Ishikawa (cell line): ENCODE measurements at regions not wholly inside any gene's neighbourhood (a gene's known extent, or its start where the extent isn't known, plus 50 kb on each side); places are given as distances from the start of the nearest gene placed in this dataset.

Experiments
- EP300 ChIP-seq: IDR thresholded peaks from 2 replicates; pipeline ENCODE4 v1.6.1; 2012; ENCODE audit warnings: borderline replicate concordance
- RAD21 ChIP-seq: IDR thresholded peaks from 2 replicates; pipeline ENCODE4 v1.6.1; 2012; ENCODE audit warnings: low read depth
- YY1 ChIP-seq: IDR thresholded peaks from 2 replicates; pipeline ENCODE4 v1.6.1; 2012; ENCODE audit warnings: low read depth
- TF ChIP-seq, protein P1 (sequence below): IDR thresholded peaks from 2 replicates; pipeline ENCODE4 v1.6.1; 2012

DNA sequence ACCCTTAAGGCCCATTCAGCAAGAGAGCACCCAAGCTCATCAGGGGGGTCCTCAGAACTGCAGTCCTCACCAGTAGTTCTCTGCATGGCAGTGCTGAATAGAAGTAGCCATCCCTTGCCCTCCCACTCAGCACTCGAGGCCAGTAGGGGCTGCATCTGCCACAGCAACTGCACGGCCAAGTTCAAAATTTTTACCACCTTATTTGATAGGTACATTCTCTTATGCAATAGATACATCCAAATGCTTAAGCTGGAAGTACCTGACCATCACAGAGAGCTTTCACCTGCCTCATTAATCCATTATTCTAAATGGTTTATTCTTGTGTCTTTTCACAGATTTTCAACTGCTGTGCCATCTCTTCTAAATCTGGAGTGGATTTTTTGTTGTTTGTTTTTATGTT is 1307.4 kb downstream of the SLITRK5 start:
- TF ChIP-seq YY1 (no peak), EP300 (no peak), RAD21 (no peak)
- TF ChIP-seq, protein P1, sequence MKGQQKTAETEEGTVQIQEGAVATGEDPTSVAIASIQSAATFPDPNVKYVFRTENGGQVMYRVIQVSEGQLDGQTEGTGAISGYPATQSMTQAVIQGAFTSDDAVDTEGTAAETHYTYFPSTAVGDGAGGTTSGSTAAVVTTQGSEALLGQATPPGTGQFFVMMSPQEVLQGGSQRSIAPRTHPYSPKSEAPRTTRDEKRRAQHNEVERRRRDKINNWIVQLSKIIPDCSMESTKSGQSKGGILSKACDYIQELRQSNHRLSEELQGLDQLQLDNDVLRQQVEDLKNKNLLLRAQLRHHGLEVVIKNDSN, result no peak
